Ishikawa (cell line): ENCODE measurements at regions not wholly inside any gene's neighbourhood (a gene's known extent, or its start where the extent isn't known, plus 50 kb on each side); places are given as distances from the start of the nearest gene placed in this dataset.

Experiments used
- CEBPB ChIP-seq: IDR thresholded peaks from 2 replicates; pipeline ENCODE4 v1.6.1; 2012
- CREB1 ChIP-seq: IDR thresholded peaks from 2 replicates; pipeline ENCODE4 v1.6.1; 2012; ENCODE audit warnings: low read depth
- EGR1 ChIP-seq: IDR thresholded peaks from 2 replicates; pipeline ENCODE4 v1.6.1; 2012
- EP300 ChIP-seq: IDR thresholded peaks from 2 replicates; pipeline ENCODE4 v1.6.1; 2012; ENCODE audit warnings: borderline replicate concordance
- FOXM1 ChIP-seq: IDR thresholded peaks from 2 replicates; pipeline ENCODE4 v1.6.1; 2012; ENCODE audit warnings: low read depth, borderline replicate concordance
- NFIC ChIP-seq: IDR thresholded peaks from 2 replicates; pipeline ENCODE4 v1.6.1; 2012
- RAD21 ChIP-seq: IDR thresholded peaks from 2 replicates; pipeline ENCODE4 v1.6.1; 2012; ENCODE audit warnings: low read depth
- TAF1 ChIP-seq: IDR thresholded peaks from 2 replicates; pipeline ENCODE4 v1.6.1; 2012; ENCODE audit warnings: low read depth, mild to moderate bottlenecking
- TCF12 ChIP-seq: IDR thresholded peaks from 2 replicates; pipeline ENCODE4 v1.6.1; 2012; ENCODE audit warnings: low read depth
- TEAD4 ChIP-seq: IDR thresholded peaks from 2 replicates; pipeline ENCODE4 v1.6.1; 2012
- YY1 ChIP-seq: IDR thresholded peaks from 2 replicates; pipeline ENCODE4 v1.6.1; 2012; ENCODE audit warnings: low read depth
- ZBTB7A ChIP-seq: IDR thresholded peaks from 2 replicates; pipeline ENCODE4 v1.6.1; 2012; ENCODE audit warnings: low read depth
- TF ChIP-seq, protein P1 (sequence below): IDR thresholded peaks from 2 replicates; pipeline ENCODE4 v1.6.1; 2012; ENCODE audit warnings: low read depth, mild to moderate bottlenecking
- TF ChIP-seq, protein P2 (sequence below): IDR thresholded peaks from 2 replicates; pipeline ENCODE4 v1.6.1; 2012
- TF ChIP-seq, protein P3 (sequence below): IDR thresholded peaks from 2 replicates; pipeline ENCODE4 v1.6.1; 2012

DNA sequence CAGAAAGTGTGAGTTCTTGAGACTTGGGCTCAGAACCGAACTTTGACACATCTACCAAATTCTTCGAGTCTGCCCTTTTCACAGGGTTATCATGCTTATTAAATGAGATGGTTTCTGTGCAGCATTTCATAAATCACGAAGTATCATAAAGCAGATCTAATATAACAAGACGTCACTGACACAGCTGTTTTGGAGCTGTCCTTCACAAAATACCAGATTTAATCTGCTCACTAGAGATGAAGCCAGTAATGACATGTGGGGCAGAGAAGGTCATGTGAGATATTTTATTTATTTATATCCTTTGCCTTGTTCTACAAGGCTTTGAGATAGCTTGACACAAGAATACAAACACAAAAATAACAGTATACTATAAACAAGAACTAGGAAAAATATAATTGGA is 127.0 kb downstream of the RPAP3 start:
- no peak for TF ChIP-seq EGR1
- TF ChIP-seq FOXM1: no peak
- no peak for TF ChIP-seq YY1
- TF ChIP-seq TAF1: no peak
- TF ChIP-seq CREB1: no peak
- TF ChIP-seq, protein P1, sequence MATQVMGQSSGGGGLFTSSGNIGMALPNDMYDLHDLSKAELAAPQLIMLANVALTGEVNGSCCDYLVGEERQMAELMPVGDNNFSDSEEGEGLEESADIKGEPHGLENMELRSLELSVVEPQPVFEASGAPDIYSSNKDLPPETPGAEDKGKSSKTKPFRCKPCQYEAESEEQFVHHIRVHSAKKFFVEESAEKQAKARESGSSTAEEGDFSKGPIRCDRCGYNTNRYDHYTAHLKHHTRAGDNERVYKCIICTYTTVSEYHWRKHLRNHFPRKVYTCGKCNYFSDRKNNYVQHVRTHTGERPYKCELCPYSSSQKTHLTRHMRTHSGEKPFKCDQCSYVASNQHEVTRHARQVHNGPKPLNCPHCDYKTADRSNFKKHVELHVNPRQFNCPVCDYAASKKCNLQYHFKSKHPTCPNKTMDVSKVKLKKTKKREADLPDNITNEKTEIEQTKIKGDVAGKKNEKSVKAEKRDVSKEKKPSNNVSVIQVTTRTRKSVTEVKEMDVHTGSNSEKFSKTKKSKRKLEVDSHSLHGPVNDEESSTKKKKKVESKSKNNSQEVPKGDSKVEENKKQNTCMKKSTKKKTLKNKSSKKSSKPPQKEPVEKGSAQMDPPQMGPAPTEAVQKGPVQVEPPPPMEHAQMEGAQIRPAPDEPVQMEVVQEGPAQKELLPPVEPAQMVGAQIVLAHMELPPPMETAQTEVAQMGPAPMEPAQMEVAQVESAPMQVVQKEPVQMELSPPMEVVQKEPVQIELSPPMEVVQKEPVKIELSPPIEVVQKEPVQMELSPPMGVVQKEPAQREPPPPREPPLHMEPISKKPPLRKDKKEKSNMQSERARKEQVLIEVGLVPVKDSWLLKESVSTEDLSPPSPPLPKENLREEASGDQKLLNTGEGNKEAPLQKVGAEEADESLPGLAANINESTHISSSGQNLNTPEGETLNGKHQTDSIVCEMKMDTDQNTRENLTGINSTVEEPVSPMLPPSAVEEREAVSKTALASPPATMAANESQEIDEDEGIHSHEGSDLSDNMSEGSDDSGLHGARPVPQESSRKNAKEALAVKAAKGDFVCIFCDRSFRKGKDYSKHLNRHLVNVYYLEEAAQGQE: no peak
- no peak for TF ChIP-seq NFIC
- TF ChIP-seq RAD21: no peak
- no peak for TF ChIP-seq CEBPB
- no peak for TF ChIP-seq TCF12
- no peak for TF ChIP-seq EP300
- TF ChIP-seq TEAD4: no peak
- TF ChIP-seq, protein P2, sequence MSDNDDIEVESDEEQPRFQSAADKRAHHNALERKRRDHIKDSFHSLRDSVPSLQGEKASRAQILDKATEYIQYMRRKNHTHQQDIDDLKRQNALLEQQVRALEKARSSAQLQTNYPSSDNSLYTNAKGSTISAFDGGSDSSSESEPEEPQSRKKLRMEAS: no peak
- no peak for TF ChIP-seq ZBTB7A
- TF ChIP-seq, protein P3, sequence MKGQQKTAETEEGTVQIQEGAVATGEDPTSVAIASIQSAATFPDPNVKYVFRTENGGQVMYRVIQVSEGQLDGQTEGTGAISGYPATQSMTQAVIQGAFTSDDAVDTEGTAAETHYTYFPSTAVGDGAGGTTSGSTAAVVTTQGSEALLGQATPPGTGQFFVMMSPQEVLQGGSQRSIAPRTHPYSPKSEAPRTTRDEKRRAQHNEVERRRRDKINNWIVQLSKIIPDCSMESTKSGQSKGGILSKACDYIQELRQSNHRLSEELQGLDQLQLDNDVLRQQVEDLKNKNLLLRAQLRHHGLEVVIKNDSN: no peak

DNA sequence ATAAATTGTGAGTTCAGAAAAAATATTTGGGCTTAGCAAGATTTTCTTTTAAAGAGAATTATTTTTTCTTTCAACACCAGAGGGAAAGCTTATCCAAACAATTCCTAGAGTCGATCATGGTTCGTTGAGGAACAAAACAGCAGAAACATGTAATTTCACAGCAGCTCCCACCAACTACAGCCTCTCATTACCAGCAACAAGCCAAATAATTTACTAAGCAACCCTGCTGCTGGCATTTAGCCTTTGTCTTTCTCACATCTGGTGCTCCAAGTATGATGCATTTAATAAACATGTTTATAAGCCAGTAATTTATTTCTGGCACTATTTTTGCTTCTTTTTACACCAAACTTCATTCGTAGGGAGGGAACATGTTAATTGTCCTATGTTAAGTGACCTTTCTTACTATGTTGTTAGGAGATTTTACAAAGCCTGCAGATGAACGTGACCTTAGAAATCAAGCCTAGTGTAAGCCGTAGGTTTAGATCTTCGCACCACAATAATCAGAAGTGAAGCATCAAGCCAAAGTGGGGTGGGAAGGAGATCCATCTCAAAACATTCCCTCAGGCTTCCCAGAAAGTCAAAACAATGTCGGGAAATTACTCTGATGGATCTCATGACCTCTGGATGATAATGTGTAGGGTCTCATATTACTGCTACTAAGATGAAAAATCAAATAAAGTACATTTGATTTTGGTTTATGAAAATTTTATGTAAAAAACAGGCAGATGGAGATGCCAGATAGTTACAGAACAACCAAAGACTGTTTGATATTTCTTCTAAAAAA is 128.4 kb downstream of the RPAP3 start:
- no peak for TF ChIP-seq TEAD4
- no peak for TF ChIP-seq TCF12
- no peak for TF ChIP-seq ZBTB7A
- TF ChIP-seq FOXM1: no peak
- no peak for TF ChIP-seq CEBPB
- TF ChIP-seq NFIC: no peak
- no peak for TF ChIP-seq RAD21
- TF ChIP-seq TAF1: no peak
- no peak for TF ChIP-seq YY1
- TF ChIP-seq EP300: no peak
- TF ChIP-seq CREB1: no peak
- TF ChIP-seq, protein P3: no peak
- TF ChIP-seq, protein P1: no peak
- TF ChIP-seq, protein P2: no peak
- no peak for TF ChIP-seq EGR1

DNA sequence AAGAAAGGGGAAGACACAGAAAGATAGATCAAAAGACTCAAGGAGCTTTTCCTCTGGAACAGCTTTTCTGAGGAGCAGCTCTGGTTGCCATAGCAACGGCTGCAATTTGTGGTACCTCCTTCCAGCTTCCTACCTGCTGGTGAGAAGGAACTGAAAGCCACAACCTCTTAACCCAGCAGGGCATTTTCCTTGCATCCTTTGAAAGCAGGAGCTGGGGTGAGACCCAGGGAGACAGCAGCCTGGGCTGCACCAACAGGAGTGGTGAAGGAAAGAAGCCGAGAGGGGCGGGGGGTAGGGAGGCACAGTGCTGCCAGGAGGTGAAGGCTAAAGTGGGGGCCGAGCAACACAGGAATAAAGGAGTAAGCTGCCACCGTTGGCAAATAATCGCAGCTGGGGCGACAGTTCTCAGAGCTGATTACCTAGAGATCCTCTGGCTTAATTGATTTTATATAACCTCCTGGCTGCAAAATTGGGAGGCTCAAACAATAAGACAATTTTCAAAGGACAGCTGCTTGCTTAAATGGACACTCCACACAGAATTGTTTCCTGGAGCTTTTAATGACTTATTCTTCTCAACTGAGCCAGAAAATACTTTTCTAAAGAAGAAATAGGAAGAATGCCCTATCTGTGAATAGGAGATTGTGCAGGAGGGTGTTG is 129.4 kb downstream of the RPAP3 start:
- no peak for TF ChIP-seq TAF1
- TF ChIP-seq TCF12: no peak
- no peak for TF ChIP-seq ZBTB7A
- no peak for TF ChIP-seq CREB1
- TF ChIP-seq, protein P3: no peak
- no peak for TF ChIP-seq CEBPB
- TF ChIP-seq, protein P1: no peak
- TF ChIP-seq FOXM1: no peak
- TF ChIP-seq, protein P2: no peak
- no peak for TF ChIP-seq RAD21
- no peak for TF ChIP-seq YY1
- no peak for TF ChIP-seq NFIC
- no peak for TF ChIP-seq EGR1
- TF ChIP-seq EP300: no peak
- no peak for TF ChIP-seq TEAD4
